ENCODE measurements at regions not wholly inside any gene's neighbourhood (a gene's known extent, or its start where the extent isn't known, plus 50 kb on each side); places are given as distances from the start of the nearest gene placed in this dataset.

- TF ChIP-seq TCF12 (IDR thresholded peaks at IDR 0.05) (no peak), NFIC (IDR thresholded peaks at IDR 0.05; ENCODE audit: borderline replicate concordance) (no peak), RAD21 (IDR thresholded peaks at IDR 0.05; ENCODE audit: low read length) (no peak), RFX5 (IDR thresholded peaks at IDR 0.05; ENCODE audit: low read length) (no peak), MAX (IDR thresholded peaks at IDR 0.05; ENCODE audit: low read depth) (no peak)
- TF ChIP-seq, protein P1, sequence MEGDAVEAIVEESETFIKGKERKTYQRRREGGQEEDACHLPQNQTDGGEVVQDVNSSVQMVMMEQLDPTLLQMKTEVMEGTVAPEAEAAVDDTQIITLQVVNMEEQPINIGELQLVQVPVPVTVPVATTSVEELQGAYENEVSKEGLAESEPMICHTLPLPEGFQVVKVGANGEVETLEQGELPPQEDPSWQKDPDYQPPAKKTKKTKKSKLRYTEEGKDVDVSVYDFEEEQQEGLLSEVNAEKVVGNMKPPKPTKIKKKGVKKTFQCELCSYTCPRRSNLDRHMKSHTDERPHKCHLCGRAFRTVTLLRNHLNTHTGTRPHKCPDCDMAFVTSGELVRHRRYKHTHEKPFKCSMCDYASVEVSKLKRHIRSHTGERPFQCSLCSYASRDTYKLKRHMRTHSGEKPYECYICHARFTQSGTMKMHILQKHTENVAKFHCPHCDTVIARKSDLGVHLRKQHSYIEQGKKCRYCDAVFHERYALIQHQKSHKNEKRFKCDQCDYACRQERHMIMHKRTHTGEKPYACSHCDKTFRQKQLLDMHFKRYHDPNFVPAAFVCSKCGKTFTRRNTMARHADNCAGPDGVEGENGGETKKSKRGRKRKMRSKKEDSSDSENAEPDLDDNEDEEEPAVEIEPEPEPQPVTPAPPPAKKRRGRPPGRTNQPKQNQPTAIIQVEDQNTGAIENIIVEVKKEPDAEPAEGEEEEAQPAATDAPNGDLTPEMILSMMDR (IDR thresholded peaks at IDR 0.05) = no peak
- ChIA-PET CTCF (no interaction called here), POLR2A (no interaction called here)
- Histone ChIP-seq H3K79me2 (ENCODE audit: insufficient read depth) (no peaks in the 10 kb centered on the region), H3K4me1 (ENCODE audit: control insufficient read depth in 1 of 2, insufficient read depth in 2 of 2, low read depth in 1 of 2, low read length in 1 of 2) (no peaks in the 10 kb centered on the region), H3K27ac (ENCODE audit: low read depth in 2 of 2, low read length in 1 of 2) (no peak overlapping the region), H4K20me1 (ENCODE audit: insufficient read depth) (no peaks in the 10 kb centered on the region), H3K4me3 (ENCODE audit: low read depth in 2 of 2, low read length in 1 of 2) (no peak overlapping the region), H3K4me2 (no peak overlapping the region), H3F3A (replicated peaks; ENCODE audit: insufficient read depth) (no peaks in the 10 kb centered on the region), H2AFZ (ENCODE audit: low read depth) (no peak overlapping the region), H3K9me3 (no peaks in the 10 kb centered on the region), H3K9me2 (no peaks in the 10 kb centered on the region), H3K9ac (no peak overlapping the region), H3K27me3 (ENCODE audit: insufficient read depth) (no peaks in the 10 kb centered on the region), H3K36me3 (replicated peaks in 1 of 2; ENCODE audit: control insufficient read depth in 1 of 2, insufficient read depth in 2 of 2, low read length in 1 of 2) (no peaks in the 10 kb centered on the region)
- DNase-seq = no peak
- WGBS (ENCODE audit: low lambda C conversion rate) = 13% methylated on average over 4 of the region's 4 CpGs
These were observed 249.2 kb downstream of the MID1IP1 start for GRCh38 chrX:39050427-39050826.

DNA sequence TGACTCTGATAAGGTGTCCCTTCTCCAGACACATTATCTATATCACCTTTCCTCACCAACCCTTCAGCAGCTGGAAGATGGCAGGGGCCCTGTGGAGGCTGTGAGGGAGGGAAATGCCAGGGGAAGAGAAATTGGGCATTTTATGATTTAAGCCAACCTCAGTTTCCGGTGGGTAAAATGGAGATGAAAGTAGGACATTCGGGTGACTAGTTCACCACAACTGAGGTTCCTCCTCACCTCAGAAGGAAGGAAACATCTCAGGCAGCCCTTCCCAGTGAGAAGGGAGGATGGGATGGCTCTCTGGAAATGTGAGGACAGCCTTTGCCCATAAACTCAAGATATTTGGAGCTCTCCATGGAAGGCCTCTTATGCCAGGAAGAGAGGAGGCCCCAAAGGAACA is 251.5 kb downstream of the MID1IP1 start:
- H2AFZ ChIP-seq (ENCODE audit: low read depth) = no peak overlapping the region
- no peaks in the 10 kb centered on the region for H3K9me2 ChIP-seq
- H3K36me3 ChIP-seq (replicated peaks in 1 of 2; ENCODE audit: control insufficient read depth in 1 of 2, insufficient read depth in 2 of 2, low read length in 1 of 2) = no peaks in the 10 kb centered on the region
- DNase-seq = no peak
- H4K20me1 ChIP-seq (ENCODE audit: insufficient read depth) = no peaks in the 10 kb centered on the region
- ChIA-PET POLR2A (no interaction called here), CTCF (no interaction called here)
- no peaks in the 10 kb centered on the region for H3F3A ChIP-seq (replicated peaks; ENCODE audit: insufficient read depth)
- H3K27ac ChIP-seq (ENCODE audit: low read depth in 2 of 2, low read length in 1 of 2) = no peak overlapping the region
- H3K27me3 ChIP-seq (ENCODE audit: insufficient read depth) = no peaks in the 10 kb centered on the region
- H3K9ac ChIP-seq = no peak overlapping the region
- no peak overlapping the region for H3K4me2 ChIP-seq
- WGBS (ENCODE audit: low lambda C conversion rate) = 13% methylated on average over 2 of the region's 2 CpGs
- no peak for TF ChIP-seq MAX (IDR thresholded peaks at IDR 0.05; ENCODE audit: low read depth)
- no peak overlapping the region for H3K4me3 ChIP-seq (ENCODE audit: low read depth in 2 of 2, low read length in 1 of 2)
- H3K79me2 ChIP-seq (ENCODE audit: insufficient read depth) = no peaks in the 10 kb centered on the region
- H3K4me1 ChIP-seq (ENCODE audit: control insufficient read depth in 1 of 2, insufficient read depth in 2 of 2, low read depth in 1 of 2, low read length in 1 of 2) = no peaks in the 10 kb centered on the region
- H3K9me3 ChIP-seq = no peaks in the 10 kb centered on the region

- Histone ChIP-seq H3K9me2 (no peaks in the 10 kb centered on the region), H3K4me2 (no peak overlapping the region), H3K27ac (ENCODE audit: low read depth in 2 of 2, low read length in 1 of 2) (no peak overlapping the region), H3K36me3 (replicated peaks in 1 of 2; ENCODE audit: control insufficient read depth in 1 of 2, insufficient read depth in 2 of 2, low read length in 1 of 2) (no peaks in the 10 kb centered on the region), H4K20me1 (ENCODE audit: insufficient read depth) (no peaks in the 10 kb centered on the region), H3K4me3 (ENCODE audit: low read depth in 2 of 2, low read length in 1 of 2) (no peak overlapping the region), H3F3A (replicated peaks; ENCODE audit: insufficient read depth) (no peaks in the 10 kb centered on the region), H3K27me3 (ENCODE audit: insufficient read depth) (no peaks in the 10 kb centered on the region; the same call in 1 of the 2 replicates), H3K9ac (no peak overlapping the region), H3K79me2 (ENCODE audit: insufficient read depth) (no peaks in the 10 kb centered on the region), H3K9me3 (no peaks in the 10 kb centered on the region), H3K4me1 (ENCODE audit: control insufficient read depth in 1 of 2, insufficient read depth in 2 of 2, low read depth in 1 of 2, low read length in 1 of 2) (no peaks in the 10 kb centered on the region), H2AFZ (ENCODE audit: low read depth) (no peak overlapping the region)
- no peak for DNase-seq
- 3% methylated on average over 3 of the region's 3 CpGs for WGBS (ENCODE audit: low lambda C conversion rate)
- ChIA-PET CTCF (no interaction called here), POLR2A (no interaction called here)
- TF ChIP-seq GABPA (IDR thresholded peaks at IDR 0.05; ENCODE audit: low read depth) (no peak), EZH2phosphoT487 (IDR thresholded peaks at IDR 0.05; ENCODE audit: borderline replicate concordance, low read depth) (no peak), ELF1 (IDR thresholded peaks at IDR 0.05) (no peak), FOXM1 (IDR thresholded peaks at IDR 0.05; ENCODE audit: low read depth) (no peak), FOXJ3 (CRISPR knock-in tag; IDR thresholded peaks at IDR 0.05) (no peak), PBX3 (IDR thresholded peaks at IDR 0.05) (no peak), RCOR1 (IDR thresholded peaks at IDR 0.05; ENCODE audit: low read length) (no peak), TEAD4 (IDR thresholded peaks at IDR 0.05; ENCODE audit: borderline replicate concordance, insufficient read depth) (no peak), FOSL2 (IDR thresholded peaks at IDR 0.05; ENCODE audit: borderline replicate concordance, low read depth) (no peak), SIN3A (IDR thresholded peaks at IDR 0.05; ENCODE audit: borderline replicate concordance, low read depth, low read length) (no peak), RAD21 (IDR thresholded peaks at IDR 0.05; ENCODE audit: low read length) (no peak), RFX5 (IDR thresholded peaks at IDR 0.05; ENCODE audit: low read length) (no peak), TAF1 (IDR thresholded peaks at IDR 0.05; ENCODE audit: borderline replicate concordance, low read depth, low read length) (no peak)
- TF ChIP-seq, protein P2, sequence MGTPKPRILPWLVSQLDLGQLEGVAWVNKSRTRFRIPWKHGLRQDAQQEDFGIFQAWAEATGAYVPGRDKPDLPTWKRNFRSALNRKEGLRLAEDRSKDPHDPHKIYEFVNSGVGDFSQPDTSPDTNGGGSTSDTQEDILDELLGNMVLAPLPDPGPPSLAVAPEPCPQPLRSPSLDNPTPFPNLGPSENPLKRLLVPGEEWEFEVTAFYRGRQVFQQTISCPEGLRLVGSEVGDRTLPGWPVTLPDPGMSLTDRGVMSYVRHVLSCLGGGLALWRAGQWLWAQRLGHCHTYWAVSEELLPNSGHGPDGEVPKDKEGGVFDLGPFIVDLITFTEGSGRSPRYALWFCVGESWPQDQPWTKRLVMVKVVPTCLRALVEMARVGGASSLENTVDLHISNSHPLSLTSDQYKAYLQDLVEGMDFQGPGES (IDR thresholded peaks at IDR 0.05; ENCODE audit: low read depth, low read length) = no peak
These were observed 257.5 kb downstream of the MID1IP1 start for GRCh38 chrX:39058724-39059123.
